Sigmoid colon (tissue), 6 donors: ENCODE measurements at regions not wholly inside any gene's neighbourhood (a gene's known extent, or its start where the extent isn't known, plus 50 kb on each side); places are given as distances from the start of the nearest gene placed in this dataset.
A peak's percentile ranks its signal among the peaks of the same experiment; 100 is the strongest.

ENCODE experiments used
- DNase-seq: peaks from one replicate; pipeline ENCODE4 v3.0.0-alpha.2; 2019
- H3K27ac ChIP-seq, 4 donors: fragments of 200-600 bp; sonication (generic); one replicate each; pipeline ENCODE4 v1.5.1; 2016 to 2019; ENCODE audit warnings: mild to moderate bottlenecking in 1 of 4
- H3K27me3 ChIP-seq, 3 donors: fragments of 200-600 bp; sonication (generic); one replicate each; pipeline ENCODE4 v1.5.1; 2019; ENCODE audit warnings: mild to moderate bottlenecking in 1 of 3
- H3K36me3 ChIP-seq, 4 donors: fragments of 200-600 bp; sonication (generic); one replicate each; pipeline ENCODE4 v1.5.1; 2016 to 2019
- H3K4me1 ChIP-seq, 4 donors: fragments of 200-600 bp; sonication (generic); one replicate each; pipeline ENCODE4 v1.5.1; 2017 to 2019
- H3K4me3 ChIP-seq, 4 donors: fragments of 200-600 bp; sonication (generic); one replicate each; pipeline ENCODE4 v1.5.1; 2017 to 2019; ENCODE audit warnings: mild to moderate bottlenecking in 2 of 4, moderate library complexity in 1 of 4
- H3K9me3 ChIP-seq, 4 donors: fragments of 200-600 bp in 3 of 4; sonication (generic) in 3 of 4; one replicate each; pipeline versions ENCODE4 v1.5.1 to v1.6.1; 2013 to 2019
- EP300 ChIP-seq, 4 donors: sonication (generic); formaldehyde crosslinking; IDR thresholded peaks; one replicate each; pipeline ENCODE4 v1.6.1; 2017; ENCODE audit warnings: antibody characterized with exemption in 4 of 4
- POLR2A ChIP-seq, 2 donors: fragments of 450-650 bp; IDR thresholded peaks; one replicate each; pipeline ENCODE4 v1.6.1; 2016; ENCODE audit warnings: antibody characterized with exemption in 2 of 2, mild to moderate bottlenecking in 2 of 2, moderate library complexity in 2 of 2
- POLR2AphosphoS5 ChIP-seq, 4 donors: sonication (generic); formaldehyde crosslinking; IDR thresholded peaks; one replicate each; pipeline ENCODE4 v1.6.1; 2017; ENCODE audit warnings: antibody characterized with exemption in 4 of 4
- WGBS, 2 donors: extraction: QIAGEN DNeasy Blood & Tissue Kit; methylation state at CpG; one replicate each; pipeline ENCODE4 v1.1.7; 2013; 5-methylcytosine and 5-hydroxymethylcytosine counted together
- intact Hi-C: fragments of 100-400 bp; cut with DNase I; formaldehyde crosslinking; loops from one replicate; pipeline ENCODE4 v1.15.1; 2023
- TF ChIP-seq, protein P1 (sequence below), 4 experiments: fragments of 450-650 bp in 3 of 4; fragments of 200-600 bp in 1 of 4; IDR thresholded peaks; one replicate each; pipeline ENCODE4 v1.5.1; 2016 to 2019; ENCODE audit warnings: antibody characterized with exemption in 4 of 4, mild to moderate bottlenecking in 3 of 4, moderate library complexity in 2 of 4
- donor health status: healthy with polysubstance abuse.
- donor health status: healthy.

DNA sequence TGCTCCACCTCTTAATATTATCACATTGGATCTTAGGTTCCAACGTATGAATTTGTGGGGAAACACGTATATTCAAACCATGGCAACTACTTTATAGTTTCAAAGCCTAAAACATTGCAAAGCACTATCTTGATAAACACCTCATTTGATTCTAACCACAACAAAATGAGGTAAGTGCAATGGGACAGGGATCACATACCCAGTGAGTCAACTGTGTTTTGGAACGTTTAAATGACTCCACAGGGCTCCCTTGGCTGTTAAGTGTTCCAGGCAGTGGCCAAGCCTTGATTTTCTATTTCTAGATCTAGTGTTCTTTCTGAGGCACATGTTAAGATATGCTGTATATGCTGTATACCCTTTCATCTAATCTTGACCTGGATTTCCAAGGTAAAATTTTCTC is 54.5 kb upstream of the C1QTNF7 start:
- Histone ChIP-seq H3K36me3 (no peaks in the 10 kb centered on the region), H3K27me3 (no peaks in the 10 kb centered on the region), H3K4me1 (peaks cover 0 to 30% (median 25%) of the 10 kb centered on the region in 4 donors), H3K9me3 (no peaks in the 10 kb centered on the region), H3K27ac (no peak overlapping the region), H3K4me3 (no peak overlapping the region)
- intact Hi-C loops = no loop called here
- TF ChIP-seq POLR2A (IDR thresholded peaks at IDR 0.05) (no peak), POLR2AphosphoS5 (IDR thresholded peaks at IDR 0.05) (no peak), EP300 (IDR thresholded peaks at IDR 0.05) (no peak)
- TF ChIP-seq, protein P1, sequence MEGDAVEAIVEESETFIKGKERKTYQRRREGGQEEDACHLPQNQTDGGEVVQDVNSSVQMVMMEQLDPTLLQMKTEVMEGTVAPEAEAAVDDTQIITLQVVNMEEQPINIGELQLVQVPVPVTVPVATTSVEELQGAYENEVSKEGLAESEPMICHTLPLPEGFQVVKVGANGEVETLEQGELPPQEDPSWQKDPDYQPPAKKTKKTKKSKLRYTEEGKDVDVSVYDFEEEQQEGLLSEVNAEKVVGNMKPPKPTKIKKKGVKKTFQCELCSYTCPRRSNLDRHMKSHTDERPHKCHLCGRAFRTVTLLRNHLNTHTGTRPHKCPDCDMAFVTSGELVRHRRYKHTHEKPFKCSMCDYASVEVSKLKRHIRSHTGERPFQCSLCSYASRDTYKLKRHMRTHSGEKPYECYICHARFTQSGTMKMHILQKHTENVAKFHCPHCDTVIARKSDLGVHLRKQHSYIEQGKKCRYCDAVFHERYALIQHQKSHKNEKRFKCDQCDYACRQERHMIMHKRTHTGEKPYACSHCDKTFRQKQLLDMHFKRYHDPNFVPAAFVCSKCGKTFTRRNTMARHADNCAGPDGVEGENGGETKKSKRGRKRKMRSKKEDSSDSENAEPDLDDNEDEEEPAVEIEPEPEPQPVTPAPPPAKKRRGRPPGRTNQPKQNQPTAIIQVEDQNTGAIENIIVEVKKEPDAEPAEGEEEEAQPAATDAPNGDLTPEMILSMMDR (IDR thresholded peaks at IDR 0.05) = no peak
- WGBS, 2 donors = 75 to 81% methylated on average over 3 of the region's 3 CpGs
- DNase-seq = no peak

DNA sequence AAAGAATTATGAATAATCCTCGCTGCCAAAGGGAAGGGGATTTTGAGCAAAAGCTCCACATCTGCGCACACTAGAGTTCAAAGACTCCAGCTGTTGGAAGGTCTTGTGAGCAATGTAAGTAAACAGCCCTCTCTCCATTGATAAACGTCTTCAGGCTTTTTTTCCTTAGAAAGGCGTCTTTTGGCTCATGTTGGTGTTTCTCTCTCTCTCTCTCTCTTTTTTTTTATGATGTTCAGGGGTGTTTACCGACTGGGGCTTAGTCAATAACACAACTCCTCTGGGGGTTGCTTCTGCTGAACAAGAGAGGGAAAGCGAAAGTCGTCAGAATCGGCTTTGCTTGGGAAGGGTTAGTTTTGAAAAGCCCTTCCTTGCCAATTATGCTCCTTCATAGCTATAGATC is 53.2 kb upstream of the C1QTNF7 start:
- no peaks in the 10 kb centered on the region for H3K36me3 ChIP-seq
- peak overlapping the region in 3 of 4 donors; percentile 3 to 20 (median 8) for H3K4me3 ChIP-seq
- WGBS, 2 donors = 56 to 61% methylated on average over 8 of the region's 8 CpGs
- H3K9me3 ChIP-seq = no peaks in the 10 kb centered on the region
- intact Hi-C loops = no loop called here
- TF ChIP-seq POLR2AphosphoS5 (IDR thresholded peaks at IDR 0.05) (no peak), POLR2A (IDR thresholded peaks at IDR 0.05) (no peak), EP300 (IDR thresholded peaks at IDR 0.05) (no peak)
- TF ChIP-seq, protein P1 (IDR thresholded peaks at IDR 0.05) = no peak
- H3K4me1 ChIP-seq = peaks cover 0 to 34% (median 27%) of the 10 kb centered on the region in 4 donors
- peak overlapping the region; percentile 41 to 65 (median 53) for H3K27ac ChIP-seq
- no peaks in the 10 kb centered on the region for H3K27me3 ChIP-seq
- no peak for DNase-seq

DNA sequence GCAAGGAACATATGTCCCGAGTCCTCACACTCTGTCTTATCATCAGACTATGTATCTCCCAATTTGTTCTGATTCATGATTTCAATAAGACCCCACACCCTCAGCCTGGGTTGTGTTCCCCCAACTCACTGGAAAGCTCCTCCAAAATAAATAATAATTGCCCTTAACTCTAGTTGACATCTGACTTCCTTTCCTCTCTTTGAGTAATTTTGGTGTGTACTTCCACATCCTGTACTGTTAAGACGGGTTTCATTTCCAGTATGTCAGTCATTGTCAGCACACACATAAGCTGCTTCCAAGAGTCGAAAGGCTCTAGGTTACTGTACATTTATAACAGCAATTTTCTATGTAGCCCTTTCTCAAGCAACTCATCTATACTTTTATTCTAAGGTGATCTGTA is 52.2 kb upstream of the C1QTNF7 start:
- DNase-seq = no peak
- intact Hi-C loops = no loop called here
- WGBS, 2 donors = 50 to 72% methylated on average over 3 of the region's 3 CpGs

DNA sequence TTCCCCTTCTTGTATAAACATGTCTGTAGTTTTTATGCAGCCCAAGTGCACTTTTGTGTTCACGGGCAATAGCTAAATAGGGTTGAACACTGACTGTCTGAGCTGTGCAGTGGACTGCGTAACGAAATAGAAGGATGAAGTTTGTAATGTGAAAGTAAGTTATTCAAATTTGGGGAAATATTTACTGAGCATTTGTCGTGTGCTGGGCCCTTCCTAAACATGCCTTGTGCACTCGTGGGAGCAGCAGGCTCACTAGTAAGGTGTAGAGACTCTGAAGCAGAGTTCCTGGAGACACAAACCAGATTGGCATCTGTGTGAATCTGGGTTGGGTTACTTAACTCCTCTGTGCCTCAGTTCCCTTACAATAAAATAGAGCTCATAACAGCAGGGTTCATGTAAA is 51.7 kb upstream of the C1QTNF7 start:
- Histone ChIP-seq H3K4me1 (peaks cover 0 to 34% (median 27%) of the 10 kb centered on the region in 4 donors), H3K9me3 (no peaks in the 10 kb centered on the region), H3K27me3 (no peaks in the 10 kb centered on the region), H3K36me3 (no peaks in the 10 kb centered on the region), H3K4me3 (no peak overlapping the region), H3K27ac (peak overlapping the region; percentile 36 to 65 (median 53))
- WGBS, 2 donors = 50 to 57% methylated on average over 5 of the region's 5 CpGs
- TF ChIP-seq POLR2AphosphoS5 (IDR thresholded peaks at IDR 0.05) (peak in 2 of 4 donors; percentile 47 to 56), POLR2A (IDR thresholded peaks at IDR 0.05) (no peak), EP300 (IDR thresholded peaks at IDR 0.05) (no peak)
- no peak for DNase-seq
- intact Hi-C loops = no loop called here

More for the DNA sequence above, 52.2 kb upstream of the C1QTNF7 start:
- Histone ChIP-seq H3K9me3 (no peaks in the 10 kb centered on the region), H3K36me3 (no peaks in the 10 kb centered on the region), H3K27me3 (no peaks in the 10 kb centered on the region), H3K4me1 (peaks cover 0 to 34% (median 27%) of the 10 kb centered on the region in 4 donors), H3K27ac (peak overlapping the region in 3 of 4 donors; percentile 45 to 65 (median 61)), H3K4me3 (no peak overlapping the region)
- TF ChIP-seq POLR2AphosphoS5 (IDR thresholded peaks at IDR 0.05) (no peak), POLR2A (IDR thresholded peaks at IDR 0.05) (no peak), EP300 (IDR thresholded peaks at IDR 0.05) (no peak)
- TF ChIP-seq, protein P1 (IDR thresholded peaks at IDR 0.05) = no peak

DNA sequence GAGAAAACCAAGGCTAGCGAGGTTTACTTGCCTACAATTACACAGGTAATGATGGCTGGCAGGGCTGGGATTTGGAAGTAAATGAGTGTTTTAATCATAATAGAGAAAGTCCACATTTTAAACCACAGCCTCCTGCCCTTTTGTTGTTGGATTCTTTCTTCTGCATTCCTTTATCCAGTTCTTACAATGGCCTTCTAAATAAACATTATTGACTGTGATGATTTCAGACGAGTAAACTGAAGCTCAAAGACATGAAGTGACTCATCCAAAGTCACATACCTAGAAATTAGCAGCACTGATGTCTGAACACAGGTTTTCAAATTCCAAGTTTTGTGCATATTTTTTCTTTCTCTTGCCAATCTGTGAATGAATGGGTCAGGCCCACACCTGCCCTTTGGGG is 51.2 kb upstream of the C1QTNF7 start:
- Histone ChIP-seq H3K27ac (peak overlapping the region; percentile 36 to 65 (median 53)), H3K4me3 (no peak overlapping the region), H3K9me3 (no peaks in the 10 kb centered on the region), H3K36me3 (no peaks in the 10 kb centered on the region), H3K4me1 (peaks cover 0 to 34% (median 27%) of the 10 kb centered on the region in 4 donors), H3K27me3 (no peaks in the 10 kb centered on the region)
- WGBS, 2 donors = 52 to 78% methylated on average over 2 of the region's 2 CpGs
- TF ChIP-seq, protein P1 (IDR thresholded peaks at IDR 0.05) = no peak
- no peak for TF ChIP-seq POLR2AphosphoS5 (IDR thresholded peaks at IDR 0.05)
- TF ChIP-seq EP300 (IDR thresholded peaks at IDR 0.05) = no peak
- TF ChIP-seq POLR2A (IDR thresholded peaks at IDR 0.05) = no peak
- intact Hi-C loops = no loop called here
- DNase-seq = no peak
